ENCODE measurements at regions not wholly inside any gene's neighbourhood (a gene's known extent, or its start where the extent isn't known, plus 50 kb on each side); places are given as distances from the start of the nearest gene placed in this dataset.

GRCh38 chr11:4190098-4190497 is 95.5 kb downstream of the RRM1 start:
- TF ChIP-seq SUZ12 (IDR thresholded peaks at IDR 0.05; ENCODE audit: extremely low read depth, insufficient read depth, insufficient read length), result no peak
- TF ChIP-seq YY1 (IDR thresholded peaks at IDR 0.05; ENCODE audit: insufficient read depth, insufficient read length), result no peak
- no peak for TF ChIP-seq ZNF274 (IDR thresholded peaks at IDR 0.05; ENCODE audit: low read depth, low read length)
